Vagina (tissue), 2 donors: ENCODE measurements at regions not wholly inside any gene's neighbourhood (a gene's known extent, or its start where the extent isn't known, plus 50 kb on each side); places are given as distances from the start of the nearest gene placed in this dataset.

ENCODE experiments used
- DNase-seq, 2 donors: peaks; one replicate each; pipeline ENCODE4 v3.0.0-alpha.2; 2017; ENCODE audit errors: extremely low spot score in 2 of 2
- H3K27ac ChIP-seq: fragments of 200-600 bp; sonication (generic); one replicate; pipeline ENCODE4 v1.5.1; 2019
- H3K27me3 ChIP-seq: fragments of 200-600 bp; sonication (generic); one replicate; pipeline ENCODE4 v1.5.1; 2019
- H3K36me3 ChIP-seq, 2 donors: fragments of 200-600 bp; sonication (generic); one replicate each; pipeline ENCODE4 v1.5.1; 2017 to 2019
- H3K4me1 ChIP-seq: fragments of 200-600 bp; sonication (generic); one replicate; pipeline ENCODE4 v1.5.1; 2019
- H3K4me3 ChIP-seq, 2 donors: fragments of 200-600 bp; sonication (generic); 1 replicate in 1 of 2; 2 replicates in 1 of 2; pipeline ENCODE4 v1.5.1; 2016 to 2019
- H3K9me3 ChIP-seq: fragments of 200-600 bp; sonication (generic); one replicate; pipeline ENCODE4 v1.5.1; 2019
- POLR2A ChIP-seq, 2 donors: fragments of 450-650 bp; IDR thresholded peaks; one replicate each; pipeline ENCODE4 v1.6.1; 2017; ENCODE audit warnings: antibody characterized with exemption in 2 of 2, mild to moderate bottlenecking in 2 of 2, moderate library complexity in 2 of 2
- POLR2AphosphoS5 ChIP-seq, 2 donors: sonication (generic); formaldehyde crosslinking; IDR thresholded peaks; one replicate each; pipeline ENCODE4 v1.9.0; 2017; ENCODE audit warnings: antibody characterized with exemption in 2 of 2, mild to moderate bottlenecking in 2 of 2, low read depth in 1 of 2; ENCODE audit not compliant: insufficient read depth in 1 of 2
- intact Hi-C: fragments of 100-400 bp; cut with DNase I; formaldehyde crosslinking; loops from one replicate; pipeline ENCODE4 v1.15.1; 2023
- TF ChIP-seq, protein P1 (sequence below), 3 experiments: fragments of 450-650 bp in 2 of 3; fragments of 200-600 bp in 1 of 3; sonication (generic) in 1 of 3; IDR thresholded peaks; one replicate each; pipeline ENCODE4 v1.5.1; 2017 to 2019; ENCODE audit warnings: antibody characterized with exemption in 3 of 3, mild to moderate bottlenecking in 2 of 3, moderate library complexity in 2 of 3

DNA sequence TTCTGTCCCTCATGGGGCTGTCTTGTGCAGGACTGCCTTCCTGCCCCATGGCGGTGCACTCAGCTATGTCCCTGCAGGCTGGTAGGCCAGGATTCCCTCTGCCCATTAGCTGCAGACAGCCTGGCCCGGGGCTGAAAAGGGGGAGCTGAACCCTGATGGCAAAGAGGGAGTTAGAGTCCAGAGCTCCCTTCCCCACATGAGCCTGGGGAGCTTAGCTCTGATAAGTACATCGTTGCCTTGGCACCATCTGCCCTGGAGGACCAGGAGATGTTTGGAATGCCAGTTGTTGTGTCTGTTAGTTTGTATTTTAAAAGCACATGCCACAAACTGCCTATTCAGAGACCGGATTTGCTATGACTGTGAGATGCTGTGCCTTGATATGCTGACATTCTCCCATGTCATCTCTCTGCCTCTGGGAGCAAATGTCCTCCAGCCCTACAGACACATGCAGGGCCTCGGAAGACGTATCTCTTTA is 65.1 kb upstream of the AFF3 start:
- Histone ChIP-seq H3K9me3 (no peaks in the 10 kb centered on the region), H3K27me3 (no peaks in the 10 kb centered on the region), H3K36me3 (no peaks in the 10 kb centered on the region), H3K4me3 (no peak overlapping the region), H3K27ac (no peak overlapping the region), H3K4me1 (no peaks in the 10 kb centered on the region)
- TF ChIP-seq, protein P1, sequence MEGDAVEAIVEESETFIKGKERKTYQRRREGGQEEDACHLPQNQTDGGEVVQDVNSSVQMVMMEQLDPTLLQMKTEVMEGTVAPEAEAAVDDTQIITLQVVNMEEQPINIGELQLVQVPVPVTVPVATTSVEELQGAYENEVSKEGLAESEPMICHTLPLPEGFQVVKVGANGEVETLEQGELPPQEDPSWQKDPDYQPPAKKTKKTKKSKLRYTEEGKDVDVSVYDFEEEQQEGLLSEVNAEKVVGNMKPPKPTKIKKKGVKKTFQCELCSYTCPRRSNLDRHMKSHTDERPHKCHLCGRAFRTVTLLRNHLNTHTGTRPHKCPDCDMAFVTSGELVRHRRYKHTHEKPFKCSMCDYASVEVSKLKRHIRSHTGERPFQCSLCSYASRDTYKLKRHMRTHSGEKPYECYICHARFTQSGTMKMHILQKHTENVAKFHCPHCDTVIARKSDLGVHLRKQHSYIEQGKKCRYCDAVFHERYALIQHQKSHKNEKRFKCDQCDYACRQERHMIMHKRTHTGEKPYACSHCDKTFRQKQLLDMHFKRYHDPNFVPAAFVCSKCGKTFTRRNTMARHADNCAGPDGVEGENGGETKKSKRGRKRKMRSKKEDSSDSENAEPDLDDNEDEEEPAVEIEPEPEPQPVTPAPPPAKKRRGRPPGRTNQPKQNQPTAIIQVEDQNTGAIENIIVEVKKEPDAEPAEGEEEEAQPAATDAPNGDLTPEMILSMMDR (IDR thresholded peaks at IDR 0.05): no peak
- TF ChIP-seq POLR2A (IDR thresholded peaks at IDR 0.05) (no peak), POLR2AphosphoS5 (IDR thresholded peaks at IDR 0.05; ENCODE audit: insufficient read depth in 1 of 2, low read depth in 1 of 2) (no peak)
- intact Hi-C loops: no loop called here
- no peak for DNase-seq

DNA sequence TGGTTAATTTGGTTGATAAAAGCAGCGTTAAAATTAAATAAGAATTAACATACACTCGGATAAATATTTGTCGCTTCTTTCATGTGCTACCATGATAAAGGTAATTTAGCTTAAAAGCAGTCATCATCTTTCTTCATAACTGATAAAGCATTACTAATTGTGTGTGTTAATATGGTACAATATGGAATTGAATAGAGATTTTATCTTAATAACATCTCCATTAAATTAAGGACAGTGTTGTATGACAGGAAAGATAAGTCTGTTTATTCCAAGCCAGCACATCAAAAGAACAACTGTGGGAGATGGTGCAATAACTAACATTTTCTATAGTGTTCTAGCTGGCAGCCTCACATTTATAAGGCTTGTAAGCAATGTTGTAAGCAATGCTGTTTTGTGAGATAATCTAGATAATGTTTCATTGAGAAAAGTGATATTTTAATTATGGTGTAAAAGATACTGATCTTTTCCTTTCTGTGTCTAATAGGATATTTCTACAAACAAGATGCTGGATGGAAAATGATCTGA is 64.4 kb upstream of the AFF3 start:
- no peaks in the 10 kb centered on the region for H3K36me3 ChIP-seq
- intact Hi-C loops: no loop called here
- H3K4me3 ChIP-seq: no peak overlapping the region
- no peak for DNase-seq
- no peak overlapping the region for H3K27ac ChIP-seq
- H3K4me1 ChIP-seq: no peaks in the 10 kb centered on the region
- H3K27me3 ChIP-seq: no peaks in the 10 kb centered on the region
- no peak for TF ChIP-seq POLR2A (IDR thresholded peaks at IDR 0.05)
- no peaks in the 10 kb centered on the region for H3K9me3 ChIP-seq

DNA sequence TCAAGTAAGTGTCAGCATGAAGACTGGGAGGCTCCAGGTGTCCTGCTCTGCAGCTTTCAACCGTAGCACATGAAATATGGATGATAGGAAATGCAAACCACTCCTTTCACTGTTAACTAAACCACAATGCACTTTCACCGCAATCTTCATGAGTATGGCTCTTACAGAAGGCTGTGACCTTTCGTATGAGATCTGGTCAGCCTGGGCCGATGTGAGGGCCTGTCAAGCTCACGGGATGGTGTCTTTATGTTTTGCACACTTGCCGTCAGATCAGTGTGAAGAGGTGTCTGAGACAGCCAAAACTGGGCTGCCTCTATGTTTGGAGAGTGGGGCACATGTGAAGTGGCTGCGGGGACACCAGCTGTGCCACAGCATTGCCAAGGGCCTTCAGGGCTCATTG is 62.8 kb upstream of the AFF3 start:
- no peak overlapping the region for H3K4me3 ChIP-seq
- no peak for TF ChIP-seq POLR2A (IDR thresholded peaks at IDR 0.05)
- no peak for TF ChIP-seq POLR2AphosphoS5 (IDR thresholded peaks at IDR 0.05; ENCODE audit: insufficient read depth in 1 of 2, low read depth in 1 of 2)
- TF ChIP-seq, protein P1 (IDR thresholded peaks at IDR 0.05): no peak
- H3K9me3 ChIP-seq: no peaks in the 10 kb centered on the region
- no peaks in the 10 kb centered on the region for H3K27me3 ChIP-seq
- no peaks in the 10 kb centered on the region for H3K4me1 ChIP-seq
- no peak overlapping the region for H3K27ac ChIP-seq
- DNase-seq: no peak
- no peaks in the 10 kb centered on the region for H3K36me3 ChIP-seq
- intact Hi-C loops: no loop called here

DNA sequence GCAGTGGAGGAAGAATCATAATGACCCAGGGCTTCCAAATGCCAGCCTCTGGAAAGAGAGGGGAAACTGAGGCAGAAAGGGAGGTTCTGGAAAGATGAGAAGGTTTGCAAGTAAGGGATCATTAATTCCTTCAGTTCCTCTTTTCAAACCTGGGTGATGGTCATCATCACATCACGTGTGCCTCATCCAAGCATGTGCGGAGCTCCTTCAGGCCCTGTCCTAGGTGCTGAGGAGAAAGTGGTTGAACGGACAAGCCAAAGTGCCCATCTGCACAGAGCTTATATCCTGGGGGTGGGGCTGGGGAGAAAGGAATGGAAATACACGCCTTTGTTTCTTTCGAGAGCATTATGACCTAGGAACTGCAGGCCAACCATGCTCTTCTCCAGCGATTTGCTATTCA is 60.2 kb upstream of the AFF3 start:
- Histone ChIP-seq H3K4me3 (no peak overlapping the region), H3K27me3 (no peaks in the 10 kb centered on the region), H3K27ac (no peak overlapping the region), H3K36me3 (no peaks in the 10 kb centered on the region), H3K9me3 (no peaks in the 10 kb centered on the region), H3K4me1 (peaks cover 8% of the 10 kb centered on the region)
- DNase-seq: no peak
- no peak for TF ChIP-seq POLR2A (IDR thresholded peaks at IDR 0.05)
- TF ChIP-seq, protein P1 (IDR thresholded peaks at IDR 0.05): no peak
- TF ChIP-seq POLR2AphosphoS5 (IDR thresholded peaks at IDR 0.05; ENCODE audit: insufficient read depth in 1 of 2, low read depth in 1 of 2): no peak
- intact Hi-C loops: no loop called here

DNA sequence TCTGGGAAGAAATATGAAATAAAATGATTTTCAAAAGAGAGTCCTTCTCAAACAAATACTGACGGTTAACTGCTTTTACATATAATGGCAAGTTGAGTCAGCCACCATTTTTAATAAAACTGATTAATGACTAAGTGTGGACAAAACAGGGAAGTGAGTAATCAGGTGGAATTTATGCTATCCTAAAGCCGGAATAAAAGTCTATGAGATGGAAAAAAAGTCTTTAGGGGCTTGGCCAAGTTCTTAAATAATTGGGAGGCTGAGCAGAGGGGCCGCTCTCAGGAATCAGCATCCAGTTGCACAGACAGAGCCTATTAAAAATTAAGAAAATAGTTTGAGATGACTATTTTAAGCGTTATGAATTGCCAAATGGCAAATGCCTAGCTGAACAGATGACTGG is 58.6 kb upstream of the AFF3 start:
- TF ChIP-seq POLR2A (IDR thresholded peaks at IDR 0.05) (no peak), POLR2AphosphoS5 (IDR thresholded peaks at IDR 0.05; ENCODE audit: insufficient read depth in 1 of 2, low read depth in 1 of 2) (no peak)
- TF ChIP-seq, protein P1 (IDR thresholded peaks at IDR 0.05): no peak
- no peak for DNase-seq
- Histone ChIP-seq H3K36me3 (no peaks in the 10 kb centered on the region), H3K27ac (no peak overlapping the region), H3K4me1 (peaks cover 16% of the 10 kb centered on the region), H3K9me3 (no peaks in the 10 kb centered on the region), H3K27me3 (no peaks in the 10 kb centered on the region), H3K4me3 (no peak overlapping the region)
- intact Hi-C loops: no loop called here
